HepG2 (cell line): ENCODE measurements at regions not wholly inside any gene's neighbourhood (a gene's known extent, or its start where the extent isn't known, plus 50 kb on each side); places are given as distances from the start of the nearest gene placed in this dataset.

Experiments
- ARNTL ChIP-seq: sonication (generic); formaldehyde crosslinking; IDR thresholded peaks from 2 replicates; pipeline ENCODE4 v1.4.0; 2020; ENCODE audit warnings: mild to moderate bottlenecking, missing genetic modification reagents
- ERF ChIP-seq: IDR thresholded peaks from 2 replicates; pipeline ENCODE4 v1.6.1; 2018; ENCODE audit warnings: missing biosample characterization, missing genetic modification reagents
- FOXK1 ChIP-seq: sonication (generic); formaldehyde crosslinking; IDR thresholded peaks from 2 replicates; pipeline ENCODE4 v1.4.0; 2020; ENCODE audit warnings: low read depth, missing genetic modification reagents, borderline replicate concordance
- JUN ChIP-seq: sonication (generic); formaldehyde crosslinking; IDR thresholded peaks from 2 replicates; pipeline ENCODE4 v1.4.0; 2020; ENCODE audit warnings: mild to moderate bottlenecking, missing genetic modification reagents
- KDM6A ChIP-seq: IDR thresholded peaks from 2 replicates; pipeline ENCODE4 v1.6.1; 2016; ENCODE audit warnings: low read depth
- NFKBIZ ChIP-seq: IDR thresholded peaks from 2 replicates; pipeline ENCODE4 v1.6.1; 2018; ENCODE audit warnings: missing genetic modification reagents, missing compliant biosample characterization
- PAXIP1 ChIP-seq: sonication (generic); formaldehyde crosslinking; conservative IDR thresholded peaks from 2 replicates; pipeline ENCODE4 v1.4.0; 2020; ENCODE audit warnings: mild to moderate bottlenecking, missing genetic modification reagents, moderate library complexity
- POGZ ChIP-seq: sonication (generic); formaldehyde crosslinking; IDR thresholded peaks from 2 replicates; pipeline ENCODE4 v1.4.0; 2020; ENCODE audit warnings: mild to moderate bottlenecking, missing genetic modification reagents
- REST ChIP-seq, 2 experiments: IDR thresholded peaks; 2 replicates each; pipeline ENCODE4 v1.6.1; 2011 to 2012; ENCODE audit warnings: low read length in 2 of 2, borderline replicate concordance in 1 of 2, low read depth in 1 of 2, mild to moderate bottlenecking in 1 of 2, moderate library complexity in 1 of 2
- TBX3 ChIP-seq: fragments of 450-650 bp; IDR thresholded peaks from 2 replicates; pipeline ENCODE4 v1.6.1; 2017; ENCODE audit warnings: antibody characterized with exemption, mild to moderate bottlenecking, inconsistent platforms, borderline replicate concordance
- ZBTB25 ChIP-seq: IDR thresholded peaks from 2 replicates; pipeline ENCODE4 v1.6.1; 2018; ENCODE audit warnings: missing genetic modification reagents
- ZFP90 ChIP-seq: sonication (generic); formaldehyde crosslinking; IDR thresholded peaks from 2 replicates; pipeline ENCODE4 v1.8.0; 2022; ENCODE audit warnings: missing genetic modification reagents, mild to moderate bottlenecking, inconsistent platforms, borderline replicate concordance
- ZNF317 ChIP-seq: sonication (generic); formaldehyde crosslinking; IDR thresholded peaks from 2 replicates; pipeline ENCODE4 v1.5.0; 2020; ENCODE audit warnings: mild to moderate bottlenecking, missing genetic modification reagents
- ZNF678 ChIP-seq: sonication (generic); formaldehyde crosslinking; IDR thresholded peaks from 2 replicates; pipeline ENCODE4 v1.4.0; 2020; ENCODE audit warnings: mild to moderate bottlenecking, missing genetic modification reagents
- TF ChIP-seq, protein P1 (sequence below): sonication (generic); formaldehyde crosslinking; IDR thresholded peaks from 2 replicates; pipeline ENCODE4 v1.4.0; 2020; ENCODE audit warnings: missing genetic modification reagents
- TF ChIP-seq, protein P2 (sequence below): sonication (generic); formaldehyde crosslinking; IDR thresholded peaks from 2 replicates; pipeline ENCODE4 v1.4.0; 2020; ENCODE audit warnings: missing genetic modification reagents

DNA sequence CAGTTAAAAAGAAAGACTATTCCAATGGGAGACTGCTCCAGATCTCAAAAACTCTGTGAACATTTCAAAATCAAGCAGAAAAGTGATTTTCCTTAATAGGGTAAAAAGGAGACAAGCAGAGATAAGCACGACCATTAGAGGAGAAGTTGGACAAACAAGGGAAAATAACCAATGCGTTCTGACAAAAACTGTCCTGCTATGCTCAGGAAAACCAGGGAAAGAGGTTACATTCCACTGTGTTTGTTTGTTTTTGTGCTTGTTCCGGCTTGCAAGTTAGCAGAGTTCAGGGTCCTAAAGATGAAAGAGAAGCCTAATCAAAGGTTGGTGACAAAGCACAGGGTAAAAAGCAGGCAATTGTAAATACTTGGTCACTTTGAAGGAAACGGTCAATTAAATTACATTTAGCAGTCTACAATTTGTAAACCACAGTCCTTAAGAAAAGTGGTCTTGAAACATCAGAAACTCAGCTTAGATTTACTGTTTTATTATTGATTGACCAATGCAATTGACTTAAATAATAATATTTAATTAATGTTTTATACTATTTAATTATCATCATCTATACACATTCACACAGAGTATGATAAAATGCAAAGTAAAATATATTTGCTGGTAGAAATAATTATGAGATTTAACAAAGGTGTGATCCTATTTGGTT, 186.2 kb upstream of the CPXCR1 start (continued):
- TF ChIP-seq REST (IDR thresholded peaks at IDR 0.05; ENCODE audit: borderline replicate concordance in 1 of 2, low read depth in 1 of 2, low read length in 2 of 2) (peak in 1 of 2 experiments; percentile 60; a peak in 1 of 4 replicates), TBX3 (peak; percentile 77; the same call in 1 of the 2 replicates), ZNF678 (CRISPR knock-in tag) (no peak), JUN (CRISPR knock-in tag) (0 out of 2 replicates have a peak, but pooled peaks have one; percentile 58), ZBTB25 (CRISPR knock-in tag) (0 out of 2 replicates have a peak, but pooled peaks have one; percentile 22), ERF (peak; percentile 48; the same call in 1 of the 2 replicates), ZNF317 (CRISPR knock-in tag) (peak; percentile 37; the same call in 1 of the 2 replicates), ARNTL (CRISPR knock-in tag) (0 out of 2 replicates have a peak, but pooled peaks have one; percentile 44), NFKBIZ (CRISPR knock-in tag) (0 out of 2 replicates have a peak, but pooled peaks have one; percentile 74), PAXIP1 (CRISPR knock-in tag) (peak; percentile 94), KDM6A (CRISPR knock-in tag) (peak; percentile 82), ZFP90 (CRISPR knock-in tag) (no peak), POGZ (peak; percentile 81), FOXK1 (CRISPR knock-in tag) (peak; percentile 76; the same call in 1 of the 2 replicates)
- TF ChIP-seq, protein P1, sequence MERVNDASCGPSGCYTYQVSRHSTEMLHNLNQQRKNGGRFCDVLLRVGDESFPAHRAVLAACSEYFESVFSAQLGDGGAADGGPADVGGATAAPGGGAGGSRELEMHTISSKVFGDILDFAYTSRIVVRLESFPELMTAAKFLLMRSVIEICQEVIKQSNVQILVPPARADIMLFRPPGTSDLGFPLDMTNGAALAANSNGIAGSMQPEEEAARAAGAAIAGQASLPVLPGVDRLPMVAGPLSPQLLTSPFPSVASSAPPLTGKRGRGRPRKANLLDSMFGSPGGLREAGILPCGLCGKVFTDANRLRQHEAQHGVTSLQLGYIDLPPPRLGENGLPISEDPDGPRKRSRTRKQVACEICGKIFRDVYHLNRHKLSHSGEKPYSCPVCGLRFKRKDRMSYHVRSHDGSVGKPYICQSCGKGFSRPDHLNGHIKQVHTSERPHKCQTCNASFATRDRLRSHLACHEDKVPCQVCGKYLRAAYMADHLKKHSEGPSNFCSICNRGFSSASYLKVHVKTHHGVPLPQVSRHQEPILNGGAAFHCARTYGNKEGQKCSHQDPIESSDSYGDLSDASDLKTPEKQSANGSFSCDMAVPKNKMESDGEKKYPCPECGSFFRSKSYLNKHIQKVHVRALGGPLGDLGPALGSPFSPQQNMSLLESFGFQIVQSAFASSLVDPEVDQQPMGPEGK = peak; percentile 30; the same call in 1 of the 2 replicates
- TF ChIP-seq, protein P2, sequence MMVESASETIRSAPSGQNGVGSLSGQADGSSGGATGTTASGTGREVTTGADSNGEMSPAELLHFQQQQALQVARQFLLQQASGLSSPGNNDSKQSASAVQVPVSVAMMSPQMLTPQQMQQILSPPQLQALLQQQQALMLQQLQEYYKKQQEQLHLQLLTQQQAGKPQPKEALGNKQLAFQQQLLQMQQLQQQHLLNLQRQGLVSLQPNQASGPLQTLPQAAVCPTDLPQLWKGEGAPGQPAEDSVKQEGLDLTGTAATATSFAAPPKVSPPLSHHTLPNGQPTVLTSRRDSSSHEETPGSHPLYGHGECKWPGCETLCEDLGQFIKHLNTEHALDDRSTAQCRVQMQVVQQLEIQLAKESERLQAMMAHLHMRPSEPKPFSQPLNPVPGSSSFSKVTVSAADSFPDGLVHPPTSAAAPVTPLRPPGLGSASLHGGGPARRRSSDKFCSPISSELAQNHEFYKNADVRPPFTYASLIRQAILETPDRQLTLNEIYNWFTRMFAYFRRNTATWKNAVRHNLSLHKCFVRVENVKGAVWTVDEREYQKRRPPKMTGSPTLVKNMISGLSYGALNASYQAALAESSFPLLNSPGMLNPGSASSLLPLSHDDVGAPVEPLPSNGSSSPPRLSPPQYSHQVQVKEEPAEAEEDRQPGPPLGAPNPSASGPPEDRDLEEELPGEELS (CRISPR knock-in tag) = peak; percentile 98
